GM19043 (cell line): ENCODE measurements at regions not wholly inside any gene's neighbourhood (a gene's known extent, or its start where the extent isn't known, plus 50 kb on each side); places are given as distances from the start of the nearest gene placed in this dataset.

Source experiments
- ATAC-seq: cut with Tn5 transposase; IDR thresholded peaks from one replicate; pipeline ENCODE4 v1.9.1; 2021; ENCODE audit warnings: low read depth; ENCODE audit not compliant: unreplicated experiment

GRCh38 chr9:80147866-80148265, 576.1 kb downstream of the TLE4 start:
- no peak for ATAC-seq

DNA sequence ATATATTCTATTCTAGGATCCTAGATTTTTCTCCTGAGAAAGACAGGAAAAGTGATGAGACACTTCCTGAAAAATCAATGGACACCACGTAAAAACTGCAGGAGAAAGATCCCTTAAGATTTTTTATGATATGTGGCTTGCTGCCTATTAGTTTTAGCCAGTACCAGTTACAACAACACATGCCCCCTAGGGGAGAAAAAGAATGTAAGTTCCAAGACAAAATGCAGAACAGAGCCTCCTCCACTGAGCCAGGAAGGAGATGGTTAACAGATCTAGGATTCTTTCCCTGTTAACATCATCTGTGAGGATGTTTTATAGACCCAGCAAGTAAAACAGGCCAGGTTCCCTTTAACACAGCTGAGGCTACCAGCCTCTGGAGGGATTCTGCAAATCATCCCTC, 574.7 kb downstream of the TLE4 start:
- no peak for ATAC-seq

DNA sequence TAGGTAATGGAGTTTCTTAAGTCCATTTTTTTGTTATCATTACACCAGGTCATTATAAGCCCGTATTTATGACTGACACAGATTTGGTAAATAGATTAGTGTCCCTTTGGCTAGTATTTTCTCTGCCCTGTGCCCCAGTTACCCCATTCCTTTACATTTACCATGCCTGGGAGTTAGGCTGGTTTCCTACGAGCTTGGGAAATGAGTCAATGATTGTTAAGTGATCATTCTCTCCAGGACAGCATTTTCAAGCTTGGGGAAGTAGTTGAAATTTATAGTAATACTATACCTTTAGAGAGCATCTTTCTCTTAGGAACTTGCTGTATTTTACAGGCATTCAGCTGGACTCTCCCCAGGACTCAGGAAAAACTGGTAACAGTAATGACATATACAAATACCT, 573.1 kb downstream of the TLE4 start:
- ATAC-seq, result no peak

- ATAC-seq, result no peak
These were observed 572.6 kb downstream of the TLE4 start for GRCh38 chr9:80144406-80144805.

GRCh38 chr9:80143899-80144298, 572.1 kb downstream of the TLE4 start:
- ATAC-seq, result peak; percentile 95

- peak; percentile 96 for ATAC-seq
These were observed 562.7 kb downstream of the TLE4 start for GRCh38 chr9:80134487-80134886.

DNA sequence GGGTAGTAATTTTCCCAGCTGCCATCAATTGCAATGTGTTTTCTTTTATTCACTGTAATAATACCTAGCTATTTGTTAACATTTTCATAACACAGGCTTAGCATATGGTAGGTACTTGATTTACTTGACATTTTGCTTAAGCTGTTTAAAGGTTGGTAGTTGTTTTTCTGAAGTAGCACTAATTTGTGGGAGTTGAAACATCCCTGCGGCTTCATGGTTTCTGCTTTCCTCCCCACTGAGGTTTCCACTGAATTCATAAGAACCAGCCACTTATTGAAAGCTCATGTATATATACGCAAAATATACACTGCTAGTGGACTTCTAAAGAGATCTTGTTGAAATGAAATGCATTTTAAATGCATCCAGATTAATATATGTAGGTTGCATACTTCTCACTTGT, 559.9 kb downstream of the TLE4 start:
- ATAC-seq, result no peak

DNA sequence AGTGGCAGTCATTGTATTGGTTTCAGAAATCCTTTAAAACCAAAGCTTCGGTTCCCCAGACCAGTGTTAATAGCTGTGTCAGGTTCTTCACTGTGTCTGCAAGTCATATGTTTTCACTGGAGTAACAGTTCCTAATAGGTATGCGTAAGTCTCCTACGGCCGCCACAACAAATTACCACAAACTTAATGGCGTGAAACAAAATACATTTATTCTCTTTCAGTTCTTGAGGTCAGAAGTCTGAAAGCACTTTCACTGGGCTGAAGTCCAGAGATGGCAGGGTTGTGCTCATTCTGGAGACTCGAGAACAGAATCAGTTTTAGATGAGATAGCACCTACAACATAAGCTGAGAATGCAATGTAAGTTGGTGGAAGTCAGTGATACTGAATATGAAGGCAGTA, 556.2 kb downstream of the TLE4 start:
- no peak for ATAC-seq

DNA sequence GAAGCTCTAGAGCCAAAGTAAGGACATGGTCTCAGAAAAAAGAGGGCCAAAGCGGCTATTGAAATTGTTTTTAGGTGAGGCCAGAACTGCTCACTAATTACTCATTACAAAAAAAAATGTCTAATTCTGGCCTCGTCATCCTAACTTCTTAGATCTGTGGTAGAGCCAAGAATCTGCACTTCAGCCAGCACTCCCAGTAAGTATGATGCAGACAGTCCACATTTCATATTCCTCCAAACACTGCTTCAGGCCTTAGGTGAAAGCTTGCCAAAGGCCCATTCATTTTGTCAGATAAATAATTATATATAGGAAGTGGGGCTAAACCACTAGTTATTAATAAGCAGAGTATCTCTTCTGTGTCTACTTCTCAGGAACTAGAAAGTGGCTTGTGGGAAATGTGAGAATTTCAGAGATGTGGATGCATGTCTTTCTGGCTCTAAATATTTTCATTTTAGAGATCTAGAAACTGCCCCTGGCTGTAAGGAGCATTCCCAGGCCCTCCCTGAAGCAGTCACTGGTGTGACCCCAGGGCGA, 554.0 kb downstream of the TLE4 start:
- no peak for ATAC-seq

DNA sequence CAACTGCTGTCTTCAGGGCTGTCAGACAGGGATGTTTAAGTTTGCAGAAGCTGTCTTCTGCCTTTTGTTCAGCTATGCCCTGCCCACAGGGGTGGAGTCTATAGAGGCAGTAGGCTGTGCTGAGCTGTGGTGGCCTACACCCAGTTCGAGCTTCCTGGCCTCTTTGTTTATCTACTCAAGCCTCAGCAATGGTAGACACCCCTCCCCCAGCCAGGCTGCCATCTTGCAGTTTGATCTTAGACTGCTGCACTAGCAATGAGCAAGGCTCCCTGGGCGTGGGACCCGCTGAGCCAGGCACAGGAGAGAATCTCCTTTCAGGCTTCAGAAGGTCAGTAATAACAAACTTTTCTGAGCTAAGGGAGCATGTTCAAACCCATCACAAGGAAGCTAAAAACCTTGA, 545.3 kb downstream of the TLE4 start:
- ATAC-seq, result no peak

- ATAC-seq, result no peak
These were observed 542.5 kb downstream of the TLE4 start for GRCh38 chr9:80114241-80114640.

GRCh38 chr9:80107931-80108660, 536.3 kb downstream of the TLE4 start:
- no peak for ATAC-seq

DNA sequence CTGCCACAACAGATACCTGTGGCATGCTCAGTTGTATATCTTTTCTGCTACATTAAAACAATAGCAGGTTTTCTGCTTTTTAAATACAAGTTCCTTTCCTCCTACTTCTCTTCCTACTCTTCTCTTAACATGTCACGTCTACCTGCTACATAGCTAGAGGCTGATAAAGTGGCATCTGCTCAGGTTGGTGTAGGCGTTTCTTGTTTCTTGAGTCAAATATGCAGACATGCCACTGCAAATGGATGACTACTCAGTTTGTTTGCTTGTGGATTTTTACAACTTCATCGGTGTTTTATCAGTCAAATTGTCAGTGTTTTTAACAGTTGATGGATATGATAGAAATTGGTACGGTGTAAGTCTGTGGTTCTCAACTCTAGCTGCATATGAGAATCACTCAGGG, 525.7 kb downstream of the TLE4 start:
- ATAC-seq, result no peak

GRCh38 chr9:80094176-80094771, 522.5 kb downstream of the TLE4 start:
- no peak for ATAC-seq

DNA sequence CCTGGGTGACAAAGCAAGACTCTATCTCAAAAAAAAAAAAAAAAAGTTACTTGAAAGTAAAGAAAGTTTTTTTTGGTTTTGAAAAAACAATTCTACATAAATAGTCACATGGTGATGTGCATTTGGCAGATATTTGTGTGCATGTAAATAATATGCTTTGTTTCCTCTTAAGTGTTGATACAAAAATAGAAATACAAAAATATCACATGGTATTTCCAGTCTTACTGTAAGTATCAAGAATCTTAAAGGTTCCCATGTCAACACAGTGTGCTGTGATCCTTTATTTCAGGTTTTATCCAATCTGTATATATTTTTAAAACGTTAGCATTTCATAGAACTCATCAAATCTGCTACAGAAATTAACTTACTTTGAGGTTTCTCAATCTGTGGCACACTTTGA, 521.9 kb downstream of the TLE4 start:
- ATAC-seq, result no peak

DNA sequence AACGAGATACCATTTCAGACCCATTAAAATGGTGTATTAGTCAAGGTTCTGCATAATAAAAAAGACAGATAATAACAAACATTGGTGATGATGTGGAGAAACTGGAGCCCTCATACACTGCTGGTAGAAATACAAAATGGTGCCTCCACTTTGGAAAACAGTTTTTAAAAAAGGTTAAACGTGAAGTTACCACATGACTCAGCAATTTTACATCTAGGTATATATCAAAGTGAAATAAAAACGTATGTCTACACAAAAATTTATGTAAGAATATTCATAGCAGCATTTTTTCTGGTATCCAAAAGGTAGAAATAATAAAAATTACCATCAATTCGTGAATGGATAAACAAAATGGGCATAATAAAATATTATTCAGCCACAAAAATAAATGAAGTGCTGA, 519.8 kb downstream of the TLE4 start:
- no peak for ATAC-seq

- no peak for ATAC-seq
These were observed 518.6 kb downstream of the TLE4 start for GRCh38 chr9:80090317-80090716.

GRCh38 chr9:80086822-80087345, 515.1 kb downstream of the TLE4 start:
- ATAC-seq, result no peak

GRCh38 chr9:80086386-80086785, 514.6 kb downstream of the TLE4 start:
- ATAC-seq, result no peak

DNA sequence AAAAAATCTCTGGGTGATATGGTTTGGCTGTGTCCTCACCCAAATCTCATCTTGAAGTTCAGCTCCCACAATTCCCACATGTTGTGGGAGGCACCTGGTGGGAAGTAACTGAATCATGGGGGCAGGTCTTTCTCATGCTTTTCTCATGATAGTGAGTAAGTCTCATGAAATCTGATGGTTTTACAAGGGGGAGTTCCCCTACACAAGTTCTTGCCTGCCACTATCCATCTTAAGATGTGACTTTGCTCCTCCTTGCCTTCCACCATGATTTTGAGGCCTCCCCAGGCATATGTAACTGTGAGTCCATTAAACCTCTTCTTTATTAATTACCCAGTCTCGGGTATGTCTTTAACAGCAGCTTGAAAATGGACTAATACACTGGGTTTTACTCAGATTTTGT, 513.9 kb downstream of the TLE4 start:
- ATAC-seq, result no peak

- no peak for ATAC-seq
These were observed 510.4 kb downstream of the TLE4 start for GRCh38 chr9:80082213-80082612.

DNA sequence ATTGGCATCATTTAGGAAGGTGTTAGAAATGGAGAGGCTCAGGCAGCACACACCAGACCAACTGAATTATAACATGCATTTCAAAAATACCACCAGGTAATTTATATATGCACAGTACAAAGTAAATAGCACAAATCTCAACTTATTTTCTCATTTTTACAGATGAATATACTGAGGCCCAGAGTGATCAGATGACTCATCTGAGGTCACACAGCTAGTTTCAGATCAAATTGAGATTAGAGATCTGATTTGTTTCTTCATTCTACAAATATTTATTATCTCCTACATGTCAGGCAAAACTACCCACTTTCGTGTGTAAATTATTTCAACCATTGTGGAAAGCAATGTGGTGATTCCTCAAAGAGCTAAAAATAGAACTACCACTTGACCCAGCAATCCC, 507.1 kb downstream of the TLE4 start:
- ATAC-seq, result no peak
